GM12878 (cell line): ENCODE measurements at regions not wholly inside any gene's neighbourhood (a gene's known extent, or its start where the extent isn't known, plus 50 kb on each side); places are given as distances from the start of the nearest gene placed in this dataset.

ENCODE experiments used
- ATAC-seq: fragments of 200-7000 bp; cut with Tn5 transposase; 3 replicates; pipeline ENCODE4 v1.9.1; 2020; ENCODE audit warnings: mild to moderate bottlenecking, moderate library complexity
- BruUV-seq: library from RNA; stranded (reverse); fragments of 400-500 nt; replicated peaks from 2 replicates; lab custom pipeline; 2021; lab: Mats Ljungman, UMichigan
- CTCF ChIA-PET: fragments of 300-600 bp; sonication (Branson Sonifier 250); formaldehyde crosslinking; extraction: SDS; loops from one replicate; lab custom pipeline; 2021; ENCODE audit warnings: inconsistent platforms; lab: Yijun Ruan, JAX
- POLR2A ChIA-PET: fragments of 350-600 bp; formaldehyde crosslinking; extraction: SDS; loops from one replicate; lab custom pipeline; 2021; ENCODE audit warnings: inconsistent platforms; lab: Charles Lee
- RAD21 ChIA-PET: fragments of 300-600 bp; sonication (Branson Sonifier 250); formaldehyde crosslinking; loops from one replicate; lab custom pipeline; 2023; ENCODE audit warnings: antibody characterized with exemption; ENCODE audit not compliant: unreplicated experiment; lab: Charles Lee
- SMC1A ChIA-PET: fragments of 300-600 bp; sonication (Branson Sonifier 250); formaldehyde crosslinking; loops from one replicate; lab custom pipeline; 2023; ENCODE audit not compliant: unreplicated experiment, uncharacterized antibody; lab: Charles Lee
- DNase-seq: peaks from one replicate; pipeline ENCODE4 v3.0.0-alpha.2; 2011; ENCODE audit warnings: low read depth, low spot score
- FAIRE-seq: peaks from 3 replicates; lab custom pipeline; 2011; peaks lifted over from hg19 to GRCh38; lab: Jason Lieb, UNC
- H2AFZ ChIP-seq: 2 replicates; pipeline ENCODE4 v1.6.0; 2011; ENCODE audit warnings: low read depth, low read length, control low read depth; ENCODE audit not compliant: control insufficient read depth
- H3K27ac ChIP-seq: 2 replicates; pipeline ENCODE4 v1.5.1; 2011; ENCODE audit warnings: control low read depth; ENCODE audit not compliant: control insufficient read depth, insufficient read depth
- H3K27me3 ChIP-seq, 2 experiments: replicated peaks in 1 of 2; 2 replicates each; pipeline versions ENCODE4 v1.6.0 to v1.6.1; 2011; ENCODE audit warnings: low read length in 1 of 2; ENCODE audit not compliant: control insufficient read depth in 2 of 2, insufficient read depth in 2 of 2
- H3K36me3 ChIP-seq, 2 experiments: 2 replicates each; pipeline ENCODE4 v1.5.1; 2011; ENCODE audit warnings: low read length in 1 of 2; ENCODE audit not compliant: control insufficient read depth in 2 of 2, insufficient read depth in 2 of 2
- H3K4me1 ChIP-seq: 2 replicates; pipeline ENCODE4 v1.6.1; 2011; ENCODE audit warnings: mild to moderate bottlenecking, low read length, moderate library complexity, mixed read lengths; ENCODE audit not compliant: control insufficient read depth, insufficient read depth
- H3K4me2 ChIP-seq: 2 replicates; pipeline ENCODE4 v1.6.0; 2011; ENCODE audit warnings: control low read depth; ENCODE audit not compliant: control insufficient read depth, insufficient read depth
- H3K4me3 ChIP-seq: fragments of 200-600 bp; sonication (generic); 2 replicates; pipeline ENCODE4 v1.5.1; 2016
- H3K79me2 ChIP-seq: 2 replicates; pipeline ENCODE4 v1.6.0; 2011; ENCODE audit warnings: low read length; ENCODE audit not compliant: control insufficient read depth, insufficient read depth
- H3K9ac ChIP-seq: 2 replicates; pipeline ENCODE4 v1.8.0; 2011; ENCODE audit warnings: low read length, control low read depth, mixed read lengths; ENCODE audit not compliant: control insufficient read depth, insufficient read depth
- H3K9me3 ChIP-seq: replicated peaks from 3 replicates; pipeline ENCODE4 v1.5.1; 2011; ENCODE audit warnings: mild to moderate bottlenecking, low read length; ENCODE audit not compliant: control insufficient read depth, insufficient read depth
- H4K20me1 ChIP-seq: 2 replicates; pipeline ENCODE4 v1.6.0; 2011; ENCODE audit not compliant: control insufficient read depth, insufficient read depth
- CBFB ChIP-seq: IDR thresholded peaks from 2 replicates; pipeline ENCODE4 v1.6.1; 2016; ENCODE audit warnings: antibody characterized with exemption, low read depth
- EZH2 ChIP-seq: IDR thresholded peaks from 2 replicates; pipeline ENCODE4 v1.6.1; 2012; ENCODE audit warnings: low read depth, mild to moderate bottlenecking, control low read depth, inconsistent platforms, low read length, borderline replicate concordance; ENCODE audit not compliant: control insufficient read depth
- JUND ChIP-seq: IDR thresholded peaks from 2 replicates; pipeline ENCODE4 v1.6.1; 2012; ENCODE audit warnings: low read depth, mild to moderate bottlenecking, low read length, improper control_type of control experiment, moderate library complexity
- LARP7 ChIP-seq: fragments of 450-650 bp; IDR thresholded peaks from 2 replicates; pipeline ENCODE4 v1.6.1; 2017; ENCODE audit warnings: mild to moderate bottlenecking
- MEF2B ChIP-seq: fragments of 450-650 bp; IDR thresholded peaks from 2 replicates; pipeline ENCODE4 v1.6.1; 2018; ENCODE audit warnings: mild to moderate bottlenecking, moderate library complexity; ENCODE audit not compliant: partially characterized antibody, poor library complexity, severe bottlenecking
- NR2C1 ChIP-seq: fragments of 450-650 bp; IDR thresholded peaks from 2 replicates; pipeline ENCODE4 v1.6.1; 2017; ENCODE audit warnings: antibody characterized with exemption, mild to moderate bottlenecking, moderate library complexity
- POLR2AphosphoS5 ChIP-seq: IDR thresholded peaks from 2 replicates; pipeline ENCODE4 v1.6.1; 2011; ENCODE audit warnings: mild to moderate bottlenecking, low read length, inconsistent platforms
- SMAD5 ChIP-seq: IDR thresholded peaks from 2 replicates; pipeline ENCODE4 v1.6.1; 2016; ENCODE audit warnings: antibody characterized with exemption, low read depth
- WRNIP1 ChIP-seq: IDR thresholded peaks from 2 replicates; pipeline ENCODE4 v1.6.1; 2011; ENCODE audit warnings: low read depth, low read length, improper control_type of control experiment, borderline replicate concordance
- WGBS: methylation state at CpG from one replicate; pipeline ENCODE4 v1.1.6; 2016; ENCODE audit warnings: low lambda C conversion rate; ENCODE audit not compliant: insufficient replicate concordance, insufficient coverage; ENCODE audit errors: missing lambda C conversion rate; 5-methylcytosine and 5-hydroxymethylcytosine counted together
- in situ Hi-C: fragments of 300-500 bp; cut with MboI; formaldehyde crosslinking; loops from 9 replicates; pipeline ENCODE4 v1.14.3; 2018; ENCODE audit warnings: mixed read lengths
- intact Hi-C: fragments of 100-400 bp; cut with micrococcal nuclease; formaldehyde crosslinking; loops from one replicate; pipeline ENCODE4 v1.14.2; 2022; ENCODE audit not compliant: unreplicated experiment
- TF ChIP-seq, protein P1 (sequence below): fragments of 450-650 bp; IDR thresholded peaks from 2 replicates; pipeline ENCODE4 v1.6.1; 2017; ENCODE audit warnings: low read depth, mild to moderate bottlenecking, moderate library complexity

DNA sequence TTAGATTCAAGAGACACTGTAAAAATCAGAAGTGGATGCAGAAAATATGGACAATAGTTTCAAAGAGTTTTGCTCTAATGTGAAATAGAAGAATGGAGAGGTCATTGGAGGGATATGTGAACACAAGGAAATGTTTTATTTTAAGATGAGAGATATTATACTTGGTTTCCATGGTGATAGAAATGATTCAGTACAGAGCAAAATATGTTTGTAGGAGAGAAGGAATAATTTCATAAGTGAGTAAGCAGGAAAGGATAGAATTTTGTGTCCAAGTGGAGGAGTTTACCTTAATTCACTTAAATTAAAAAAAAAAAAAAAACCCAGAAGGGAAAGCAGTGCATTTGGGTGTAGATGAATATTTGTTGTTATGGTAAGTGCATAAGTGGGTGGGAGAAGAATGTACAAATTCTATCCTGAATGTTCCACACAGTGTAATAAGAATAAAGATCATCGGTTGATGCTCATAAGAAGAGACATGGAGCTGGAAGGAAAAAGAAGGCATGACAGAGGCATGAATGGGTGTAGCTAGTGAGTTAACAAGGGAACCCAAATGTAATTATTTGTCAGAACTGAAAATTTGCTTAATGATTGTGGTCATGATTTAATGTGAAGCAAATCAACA is 688.9 kb upstream of the GJE1 start (continued):
- no peak for TF ChIP-seq POLR2AphosphoS5
- no peak for TF ChIP-seq LARP7
- no peak for TF ChIP-seq NR2C1
- TF ChIP-seq, all 136 proteins: peak for 0

DNA sequence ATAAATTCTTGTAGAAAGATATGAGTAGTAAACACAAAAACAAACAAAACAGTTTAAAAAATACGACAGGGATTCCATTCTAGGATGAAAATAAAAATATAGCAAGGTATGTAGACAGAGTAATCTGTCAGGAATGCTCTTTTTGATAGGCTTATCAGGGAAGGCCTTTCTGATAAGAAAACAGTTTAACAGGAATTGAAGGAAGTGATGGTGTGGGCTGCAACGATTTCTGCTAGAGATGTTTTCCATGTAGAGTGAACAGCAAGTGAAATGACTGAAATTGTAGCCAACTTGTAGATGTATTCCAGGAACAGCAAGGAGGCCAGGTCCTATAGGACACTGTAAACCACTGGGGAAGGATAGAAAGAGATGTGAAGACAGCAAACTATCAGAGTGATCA is 689.7 kb upstream of the GJE1 start:
- Histone ChIP-seq H3K36me3 (no peaks in the 10 kb centered on the region), H3K4me1 (no peaks in the 10 kb centered on the region), H3K4me3 (no peak overlapping the region), H4K20me1 (no peaks in the 10 kb centered on the region), H3K4me2 (no peak overlapping the region), H3K9me3 (no peaks in the 10 kb centered on the region; the same call in 2 of the 3 replicates), H2AFZ (no peak overlapping the region), H3K27me3 (no peaks in the 10 kb centered on the region), H3K27ac (no peak overlapping the region), H3K9ac (no peak overlapping the region), H3K79me2 (no peaks in the 10 kb centered on the region)
- DNase-seq, result no peak
- in situ Hi-C loops (no loop called here), intact Hi-C loops (no loop called here)
- no peak for ATAC-seq
- FAIRE-seq, result no peak
- CTCF ChIA-PET, result no interaction called here
- TF ChIP-seq MEF2B (no peak), WRNIP1 (no peak), JUND (no peak), EZH2 (no peak), SMAD5 (no peak), CBFB (no peak)
- TF ChIP-seq, protein P1, sequence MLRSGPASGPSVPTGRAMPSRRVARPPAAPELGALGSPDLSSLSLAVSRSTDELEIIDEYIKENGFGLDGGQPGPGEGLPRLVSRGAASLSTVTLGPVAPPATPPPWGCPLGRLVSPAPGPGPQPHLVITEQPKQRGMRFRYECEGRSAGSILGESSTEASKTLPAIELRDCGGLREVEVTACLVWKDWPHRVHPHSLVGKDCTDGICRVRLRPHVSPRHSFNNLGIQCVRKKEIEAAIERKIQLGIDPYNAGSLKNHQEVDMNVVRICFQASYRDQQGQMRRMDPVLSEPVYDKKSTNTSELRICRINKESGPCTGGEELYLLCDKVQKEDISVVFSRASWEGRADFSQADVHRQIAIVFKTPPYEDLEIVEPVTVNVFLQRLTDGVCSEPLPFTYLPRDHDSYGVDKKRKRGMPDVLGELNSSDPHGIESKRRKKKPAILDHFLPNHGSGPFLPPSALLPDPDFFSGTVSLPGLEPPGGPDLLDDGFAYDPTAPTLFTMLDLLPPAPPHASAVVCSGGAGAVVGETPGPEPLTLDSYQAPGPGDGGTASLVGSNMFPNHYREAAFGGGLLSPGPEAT, result no peak
- POLR2A ChIA-PET, result no interaction called here
- WGBS, result 2% methylated on average over 2 of the region's 2 CpGs
- RAD21 ChIA-PET, result no interaction called here
- no TSS peak for BruUV-seq
- SMC1A ChIA-PET, result no interaction called here
